Liver (tissue), 3 donors: ENCODE measurements at regions not wholly inside any gene's neighbourhood (a gene's known extent, or its start where the extent isn't known, plus 50 kb on each side); places are given as distances from the start of the nearest gene placed in this dataset.

ENCODE experiments used
- ATF3 ChIP-seq: IDR thresholded peaks from 2 replicates; pipeline ENCODE4 v1.6.1; 2016; ENCODE audit warnings: antibody characterized with exemption
- CTCF ChIP-seq: fragments of 150-350 bp; IDR thresholded peaks from 2 replicates; pipeline ENCODE4 v1.5.1; 2017; ENCODE audit warnings: improper control_type of control experiment, low read depth, low read length; ENCODE audit not compliant: missing input control
- EGR1 ChIP-seq, 2 donors: IDR thresholded peaks; 2 replicates each; pipeline ENCODE4 v1.6.1; 2016 to 2018; ENCODE audit warnings: antibody characterized with exemption in 2 of 2, low read depth in 2 of 2
- FOXA2 ChIP-seq: IDR thresholded peaks from 2 replicates; pipeline ENCODE4 v1.6.1; 2016; ENCODE audit warnings: antibody characterized with exemption
- MAX ChIP-seq: IDR thresholded peaks from 2 replicates; pipeline ENCODE4 v1.6.1; 2016; ENCODE audit warnings: antibody characterized with exemption
- TAF1 ChIP-seq: conservative IDR thresholded peaks from 2 replicates; pipeline ENCODE4 v1.6.1; 2016; ENCODE audit warnings: antibody characterized with exemption, mild to moderate bottlenecking
- donor health status: healthy.
- donor health status: healthy.

GRCh38 chr3:88574146-88574545 lies 424.4 kb downstream of the C3orf38 start:
- TF ChIP-seq CTCF (no peak), EGR1 (IDR thresholded peaks at IDR 0.05; ENCODE audit: low read depth in 2 of 2) (no peak), MAX (no peak), TAF1 (no peak), ATF3 (no peak), FOXA2 (no peak)
